Keratinocyte (primary cell): ENCODE measurements at regions not wholly inside any gene's neighbourhood (a gene's known extent, or its start where the extent isn't known, plus 50 kb on each side); places are given as distances from the start of the nearest gene placed in this dataset.

Source experiments
- DNase-seq: peaks from one replicate; pipeline ENCODE4 v3.0.0-alpha.2; 2011; ENCODE audit warnings: low read depth, missing footprints, low spot score
- FAIRE-seq: peaks from 2 replicates; lab custom pipeline; 2011; peaks lifted over from hg19 to GRCh38; lab: Jason Lieb, UNC
- H2AFZ ChIP-seq: 2 replicates; pipeline ENCODE4 v1.6.0; 2012; ENCODE audit warnings: low read length, control low read depth, inconsistent platforms; ENCODE audit not compliant: control insufficient read depth
- H3K27ac ChIP-seq: 2 replicates; pipeline ENCODE4 v1.5.1; 2011; ENCODE audit warnings: low read length; ENCODE audit not compliant: control insufficient read depth, insufficient read depth
- H3K27me3 ChIP-seq: 3 replicates; pipeline ENCODE4 v1.6.0; 2011; ENCODE audit warnings: low read length; ENCODE audit not compliant: control insufficient read depth, insufficient read depth; ENCODE audit errors: extremely low read depth
- H3K36me3 ChIP-seq, 2 experiments: 2 replicates in 1 of 2; 3 replicates in 1 of 2; pipeline ENCODE4 v1.5.1; 2011; ENCODE audit warnings: low read length in 2 of 2, mild to moderate bottlenecking in 1 of 2; ENCODE audit not compliant: control insufficient read depth in 2 of 2, insufficient read depth in 2 of 2; ENCODE audit errors: extremely low read depth in 1 of 2
- H3K4me1 ChIP-seq: 3 replicates; pipeline ENCODE4 v1.5.1; 2011; ENCODE audit warnings: low read length; ENCODE audit not compliant: control insufficient read depth, insufficient read depth; ENCODE audit errors: extremely low read depth
- H3K4me2 ChIP-seq: 3 replicates; pipeline ENCODE4 v1.6.0; 2011; ENCODE audit warnings: low read depth, low read length; ENCODE audit not compliant: control insufficient read depth, insufficient read depth; ENCODE audit errors: extremely low read depth
- H3K4me3 ChIP-seq, 3 experiments: fragments of 200-600 bp in 1 of 3; sonication (generic) in 1 of 3; 2 replicates in 2 of 3; 3 replicates in 1 of 3; pipeline ENCODE4 v1.5.1; 2011 to 2016; ENCODE audit warnings: low read length in 3 of 3, mild to moderate bottlenecking in 3 of 3, control low read depth in 2 of 3, inconsistent platforms in 1 of 3, low read depth in 1 of 3, mixed read lengths in 1 of 3, mixed run types in 1 of 3, moderate library complexity in 1 of 3; ENCODE audit not compliant: control insufficient read depth in 2 of 3, insufficient read depth in 2 of 3; ENCODE audit errors: extremely low read depth in 1 of 3
- H3K79me2 ChIP-seq: 2 replicates; pipeline ENCODE4 v1.6.0; 2012; ENCODE audit warnings: low read length; ENCODE audit not compliant: control insufficient read depth, insufficient read depth
- H3K9ac ChIP-seq: 3 replicates; pipeline ENCODE4 v1.6.0; 2011; ENCODE audit warnings: low read length; ENCODE audit not compliant: control insufficient read depth, insufficient read depth; ENCODE audit errors: extremely low read depth
- H3K9me1 ChIP-seq: 3 replicates; pipeline ENCODE4 v1.6.0; 2011; ENCODE audit warnings: low read length; ENCODE audit not compliant: control insufficient read depth, insufficient read depth; ENCODE audit errors: extremely low read depth
- H3K9me3 ChIP-seq: 2 replicates; pipeline ENCODE4 v1.5.1; 2012; ENCODE audit warnings: low read depth, low read length; ENCODE audit not compliant: control insufficient read depth
- H4K20me1 ChIP-seq: 3 replicates; pipeline ENCODE4 v1.6.0; 2011; ENCODE audit warnings: low read length; ENCODE audit not compliant: control insufficient read depth, insufficient read depth; ENCODE audit errors: extremely low read depth
- CTCF ChIP-seq, 3 experiments: IDR thresholded peaks in 1 of 3; conservative IDR thresholded peaks in 1 of 3; optimal IDR thresholded peaks in 1 of 3; 2 replicates in 2 of 3; 3 replicates in 1 of 3; pipeline versions ENCODE3 to v1.5.1; 2011; ENCODE audit warnings: low read length in 3 of 3, mild to moderate bottlenecking in 3 of 3, moderate library complexity in 2 of 3, control low read depth in 1 of 3, inconsistent platforms in 1 of 3; ENCODE audit not compliant: insufficient read depth in 2 of 3; ENCODE audit errors: extremely low read depth in 1 of 3
- EZH2 ChIP-seq: IDR thresholded peaks from one replicate; pipeline ENCODE4 v1.6.1; 2012; ENCODE audit warnings: inconsistent platforms, mild to moderate bottlenecking, low read length, moderate library complexity
- dilution Hi-C: fragments of 300-500 bp; cut with MboI; formaldehyde crosslinking; loops from one replicate; pipeline ENCODE4 v1.7.0; 2020; ENCODE audit warnings: low sequenced_read_pairs; ENCODE audit not compliant: extremely low pct_ligation_motif_present

GRCh38 chr6:105900125-105900937 is 185.8 kb upstream of the PRDM1 start:
- Histone ChIP-seq H3K4me2 (no peak overlapping the region), H4K20me1 (no peaks in the 10 kb centered on the region), H3K9me1 (no peaks in the 10 kb centered on the region), H3K9ac (no peak overlapping the region), H3K79me2 (no peaks in the 10 kb centered on the region), H3K27ac (no peak overlapping the region), H2AFZ (peak overlapping the region; percentile 11), H3K9me3 (no peaks in the 10 kb centered on the region), H3K27me3 (no peaks in the 10 kb centered on the region), H3K4me3 (no peak overlapping the region), H3K36me3 (no peaks in the 10 kb centered on the region), H3K4me1 (peaks cover 14% of the 10 kb centered on the region)
- TF ChIP-seq CTCF (optimal IDR thresholded peaks at IDR 0.05 in 1 of 3, IDR thresholded peaks at IDR 0.05 in 1 of 3, conservative IDR thresholded peaks at IDR 0.05 in 1 of 3; ENCODE audit: extremely low read depth in 1 of 3, insufficient read depth in 2 of 3, low read length in 3 of 3) (no peak), EZH2 (no peak)
- DNase-seq (no peak), FAIRE-seq (peak; percentile 67)
- dilution Hi-C loops = no loop called here

GRCh38 chr6:105898286-105898685 is 187.8 kb upstream of the PRDM1 start:
- H3K27ac ChIP-seq = no peak overlapping the region
- DNase-seq (peak; percentile 26), FAIRE-seq (peak; percentile 96)
- H3K9me3 ChIP-seq = no peaks in the 10 kb centered on the region
- H3K4me2 ChIP-seq = no peak overlapping the region
- no peaks in the 10 kb centered on the region for H3K36me3 ChIP-seq
- no peak overlapping the region for H3K9ac ChIP-seq
- dilution Hi-C loops = no loop called here
- no peaks in the 10 kb centered on the region for H3K79me2 ChIP-seq
- H3K27me3 ChIP-seq = no peaks in the 10 kb centered on the region
- no peak overlapping the region for H3K4me3 ChIP-seq
- no peaks in the 10 kb centered on the region for H4K20me1 ChIP-seq
- TF ChIP-seq CTCF (optimal IDR thresholded peaks at IDR 0.05 in 1 of 3, IDR thresholded peaks at IDR 0.05 in 1 of 3, conservative IDR thresholded peaks at IDR 0.05 in 1 of 3; ENCODE audit: extremely low read depth in 1 of 3, insufficient read depth in 2 of 3, low read length in 3 of 3) = no peak
- TF ChIP-seq EZH2 = no peak
- no peaks in the 10 kb centered on the region for H3K9me1 ChIP-seq
- no peak overlapping the region for H2AFZ ChIP-seq
- peaks cover 14% of the 10 kb centered on the region for H3K4me1 ChIP-seq
